Left hindlimb (tissue), 1 donor: ENCODE measurements at regions not wholly inside any gene's neighbourhood (a gene's known extent, or its start where the extent isn't known, plus 50 kb on each side); places are given as distances from the start of the nearest gene placed in this dataset.

Experiments used
- DNase-seq: peaks from one replicate; pipeline ENCODE4 v3.0.0-alpha.2; 2018

DNA sequence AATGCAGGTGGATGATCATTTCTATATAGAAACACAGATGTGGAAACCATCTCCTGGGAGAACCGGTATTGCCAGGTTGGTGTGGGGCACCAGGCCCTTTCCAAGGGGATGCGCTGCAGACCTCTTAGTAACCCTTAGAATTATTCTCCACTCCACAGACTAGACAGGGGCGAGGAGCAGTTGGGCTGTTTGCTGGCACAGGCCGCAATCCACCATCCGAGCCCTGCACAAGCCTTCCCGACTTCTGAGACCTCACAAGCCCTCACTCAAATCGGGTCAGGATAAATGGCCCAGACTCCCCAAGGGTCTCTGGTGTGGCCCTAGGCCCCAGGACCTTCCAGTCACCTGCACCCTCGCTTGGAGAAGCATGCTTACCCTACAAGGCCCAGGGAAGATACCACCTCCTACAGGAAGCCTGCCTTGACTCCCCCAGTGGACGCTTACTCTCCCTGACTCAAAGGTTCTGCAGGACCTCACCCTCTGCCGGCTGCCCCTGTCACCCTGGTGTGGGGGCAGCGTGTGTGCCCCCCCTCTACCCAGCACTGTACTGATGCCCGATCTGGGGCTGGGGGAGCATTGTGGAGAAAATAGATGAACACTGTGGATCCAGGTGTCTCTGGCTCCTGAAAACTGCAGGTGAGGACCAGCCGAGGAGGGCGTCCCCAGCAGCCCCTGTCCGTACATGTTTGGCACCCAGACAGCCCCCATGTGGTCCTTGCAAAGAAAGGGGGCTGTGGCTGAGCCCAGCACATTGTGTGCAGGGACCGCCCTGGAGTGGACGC, 49.8 kb upstream of the ACSF3 start:
- DNase-seq = peak; percentile 10
